Sigmoid colon (tissue), 6 donors: ENCODE measurements at regions not wholly inside any gene's neighbourhood (a gene's known extent, or its start where the extent isn't known, plus 50 kb on each side); places are given as distances from the start of the nearest gene placed in this dataset.

Experiments
- DNase-seq: peaks from one replicate; pipeline ENCODE4 v3.0.0-alpha.2; 2019
- H3K27ac ChIP-seq, 4 donors: fragments of 200-600 bp; sonication (generic); one replicate each; pipeline ENCODE4 v1.5.1; 2016 to 2019; ENCODE audit warnings: mild to moderate bottlenecking in 1 of 4
- H3K27me3 ChIP-seq, 3 donors: fragments of 200-600 bp; sonication (generic); one replicate each; pipeline ENCODE4 v1.5.1; 2019; ENCODE audit warnings: mild to moderate bottlenecking in 1 of 3
- H3K36me3 ChIP-seq, 4 donors: fragments of 200-600 bp; sonication (generic); one replicate each; pipeline ENCODE4 v1.5.1; 2016 to 2019
- H3K4me1 ChIP-seq, 4 donors: fragments of 200-600 bp; sonication (generic); one replicate each; pipeline ENCODE4 v1.5.1; 2017 to 2019
- H3K4me3 ChIP-seq, 4 donors: fragments of 200-600 bp; sonication (generic); one replicate each; pipeline ENCODE4 v1.5.1; 2017 to 2019; ENCODE audit warnings: mild to moderate bottlenecking in 2 of 4, moderate library complexity in 1 of 4
- H3K9me3 ChIP-seq, 4 donors: fragments of 200-600 bp in 3 of 4; sonication (generic) in 3 of 4; one replicate each; pipeline versions ENCODE4 v1.5.1 to v1.6.1; 2013 to 2019
- CTCF ChIP-seq, 4 experiments: fragments of 450-650 bp in 3 of 4; fragments of 200-600 bp in 1 of 4; IDR thresholded peaks; one replicate each; pipeline ENCODE4 v1.5.1; 2016 to 2019; ENCODE audit warnings: antibody characterized with exemption in 4 of 4, mild to moderate bottlenecking in 3 of 4, moderate library complexity in 2 of 4
- EP300 ChIP-seq, 4 donors: sonication (generic); formaldehyde crosslinking; IDR thresholded peaks; one replicate each; pipeline ENCODE4 v1.6.1; 2017; ENCODE audit warnings: antibody characterized with exemption in 4 of 4
- POLR2A ChIP-seq, 2 donors: fragments of 450-650 bp; IDR thresholded peaks; one replicate each; pipeline ENCODE4 v1.6.1; 2016; ENCODE audit warnings: antibody characterized with exemption in 2 of 2, mild to moderate bottlenecking in 2 of 2, moderate library complexity in 2 of 2
- POLR2AphosphoS5 ChIP-seq, 4 donors: sonication (generic); formaldehyde crosslinking; IDR thresholded peaks; one replicate each; pipeline ENCODE4 v1.6.1; 2017; ENCODE audit warnings: antibody characterized with exemption in 4 of 4
- WGBS, 2 donors: extraction: QIAGEN DNeasy Blood & Tissue Kit; methylation state at CpG; one replicate each; pipeline ENCODE4 v1.1.7; 2013; 5-methylcytosine and 5-hydroxymethylcytosine counted together
- intact Hi-C: fragments of 100-400 bp; cut with DNase I; formaldehyde crosslinking; loops from one replicate; pipeline ENCODE4 v1.15.1; 2023
- donor health status: healthy with polysubstance abuse.
- donor health status: healthy.

- Histone ChIP-seq H3K27ac (peak overlapping the region in 1 of 4 donors; percentile 22), H3K36me3 (no peaks in the 10 kb centered on the region), H3K4me1 (peaks cover 0 to 9% (median 0%) of the 10 kb centered on the region in 4 donors), H3K4me3 (no peak overlapping the region), H3K27me3 (no peaks in the 10 kb centered on the region), H3K9me3 (no peaks in the 10 kb centered on the region)
- TF ChIP-seq POLR2A (IDR thresholded peaks at IDR 0.05) (no peak), POLR2AphosphoS5 (IDR thresholded peaks at IDR 0.05) (no peak), CTCF (IDR thresholded peaks at IDR 0.05) (no peak), EP300 (IDR thresholded peaks at IDR 0.05) (no peak)
- intact Hi-C loops, result no loop called here
- no peak for DNase-seq
- 87 to 88% methylated on average over 21 of the region's 21 CpGs for WGBS, 2 donors
Measured at GRCh38 chr10:11397077-11397965, 214.1 kb downstream of the USP6NL start.

GRCh38 chr10:11396311-11396955, 215.0 kb downstream of the USP6NL start:
- Histone ChIP-seq H3K36me3 (no peaks in the 10 kb centered on the region), H3K27ac (no peak overlapping the region), H3K4me3 (no peak overlapping the region), H3K27me3 (no peaks in the 10 kb centered on the region), H3K4me1 (peaks cover 0 to 9% (median 0%) of the 10 kb centered on the region in 4 donors), H3K9me3 (no peaks in the 10 kb centered on the region)
- TF ChIP-seq EP300 (IDR thresholded peaks at IDR 0.05) (no peak), POLR2AphosphoS5 (IDR thresholded peaks at IDR 0.05) (no peak), CTCF (IDR thresholded peaks at IDR 0.05) (no peak), POLR2A (IDR thresholded peaks at IDR 0.05) (no peak)
- intact Hi-C loops, result no loop called here
- WGBS, 2 donors, result 78 to 85% methylated on average over 17 of the region's 17 CpGs
- no peak for DNase-seq

- TF ChIP-seq EP300 (IDR thresholded peaks at IDR 0.05) (no peak), POLR2AphosphoS5 (IDR thresholded peaks at IDR 0.05) (no peak), CTCF (IDR thresholded peaks at IDR 0.05) (no peak)
- Histone ChIP-seq H3K4me3 (no peak overlapping the region), H3K27ac (no peak overlapping the region), H3K9me3 (no peaks in the 10 kb centered on the region), H3K36me3 (no peaks in the 10 kb centered on the region), H3K27me3 (no peaks in the 10 kb centered on the region), H3K4me1 (peaks cover 0 to 9% (median 0%) of the 10 kb centered on the region in 4 donors)
- intact Hi-C loops, result no loop called here
- WGBS, 2 donors, result 87 to 90% methylated on average over 15 of the region's 15 CpGs
- DNase-seq, result no peak
Measured at GRCh38 chr10:11395581-11396310, 215.7 kb downstream of the USP6NL start.

- Histone ChIP-seq H3K27ac (no peak overlapping the region), H3K9me3 (no peaks in the 10 kb centered on the region), H3K4me3 (no peak overlapping the region), H3K36me3 (no peaks in the 10 kb centered on the region), H3K27me3 (no peaks in the 10 kb centered on the region), H3K4me1 (peaks cover 0 to 9% (median 0%) of the 10 kb centered on the region in 4 donors)
- WGBS, 2 donors, result 77 to 84% methylated on average over 2 of the region's 2 CpGs
- TF ChIP-seq POLR2A (IDR thresholded peaks at IDR 0.05), result no peak
- TF ChIP-seq EP300 (IDR thresholded peaks at IDR 0.05), result no peak
- TF ChIP-seq POLR2AphosphoS5 (IDR thresholded peaks at IDR 0.05), result no peak
- no peak for TF ChIP-seq CTCF (IDR thresholded peaks at IDR 0.05)
- no peak for DNase-seq
- intact Hi-C loops, result no loop called here
Measured at GRCh38 chr10:11395161-11395560, 216.3 kb downstream of the USP6NL start.
